ENCODE measurements at regions not wholly inside any gene's neighbourhood (a gene's known extent, or its start where the extent isn't known, plus 50 kb on each side); places are given as distances from the start of the nearest gene placed in this dataset.

GRCh38 chr11:38988908-38989307 is 2390.9 kb upstream of the RAG2 start:
- no peak for ATAC-seq
- BruUV-seq (replicated peaks): no TSS peak
- RAD21 ChIA-PET (ENCODE audit: unreplicated experiment): no interaction called here
- no peak for DNase-seq (ENCODE audit: low read depth, low spot score)
- in situ Hi-C loops (cut with MboI) (no loop called here), intact Hi-C loops (cut with micrococcal nuclease; ENCODE audit: unreplicated experiment) (no loop called here)
- no peaks in the 10 kb centered on the region for H3K27me3 ChIP-seq (replicated peaks in 1 of 2; ENCODE audit: control insufficient read depth in 2 of 2, insufficient read depth in 2 of 2, low read length in 1 of 2)
- WGBS (ENCODE audit: insufficient coverage, insufficient replicate concordance, low lambda C conversion rate, missing lambda C conversion rate): 3% methylated on average over 3 of the region's 4 CpGs
- FAIRE-seq: no peak
- no peaks in the 10 kb centered on the region for H4K20me1 ChIP-seq (ENCODE audit: control insufficient read depth, insufficient read depth)
- no peak overlapping the region for H3K9ac ChIP-seq (ENCODE audit: control insufficient read depth, insufficient read depth, low read length)
- no peaks in the 10 kb centered on the region for H3K4me1 ChIP-seq (ENCODE audit: control insufficient read depth, insufficient read depth, low read length)
- POLR2A ChIA-PET: no interaction called here
- H2AFZ ChIP-seq (ENCODE audit: control insufficient read depth, low read depth, low read length): no peak overlapping the region
- TF ChIP-seq HCFC1 (IDR thresholded peaks at IDR 0.05; ENCODE audit: low read length) (no peak), TCF7 (IDR thresholded peaks at IDR 0.05; ENCODE audit: borderline replicate concordance) (no peak), YBX1 (IDR thresholded peaks at IDR 0.05) (no peak), CREM (IDR thresholded peaks at IDR 0.05; ENCODE audit: low read depth) (no peak), BCL3 (IDR thresholded peaks at IDR 0.05; ENCODE audit: borderline replicate concordance, insufficient read depth, low read depth, low read length, poor library complexity, severe bottlenecking) (no peak), PML (IDR thresholded peaks at IDR 0.05; ENCODE audit: low read length) (no peak), SREBF2 (IDR thresholded peaks at IDR 0.05; ENCODE audit: low read length) (no peak), PKNOX1 (IDR thresholded peaks at IDR 0.05) (no peak), CBX3 (IDR thresholded peaks at IDR 0.05; ENCODE audit: borderline replicate concordance, low read depth) (no peak), RELA (IDR thresholded peaks at IDR 0.05; ENCODE audit: borderline replicate concordance, partially characterized antibody) (no peak), ZBTB4 (CRISPR knock-in tag; IDR thresholded peaks at IDR 0.05) (no peak), CEBPB (IDR thresholded peaks at IDR 0.05; ENCODE audit: borderline replicate concordance in 1 of 2, low read depth in 2 of 2, low read length in 2 of 2) (no peak), IKZF1 (conservative IDR thresholded peaks at IDR 0.05) (no peak), ATF3 (IDR thresholded peaks at IDR 0.05; ENCODE audit: borderline replicate concordance, extremely low read depth, low read depth, low read length) (no peak), RBBP5 (conservative IDR thresholded peaks at IDR 0.05) (no peak), POLR2A (IDR thresholded peaks at IDR 0.05; ENCODE audit: low read depth, low read length) (no peak), TBL1XR1 (IDR thresholded peaks at IDR 0.05; ENCODE audit: low read depth, low read length) (no peak)
- H3K4me3 ChIP-seq: no peak overlapping the region
- H3K27ac ChIP-seq (ENCODE audit: control insufficient read depth, insufficient read depth): no peak overlapping the region
- CTCF ChIA-PET: no interaction called here
- H3K9me3 ChIP-seq (replicated peaks; ENCODE audit: control insufficient read depth, insufficient read depth, low read length): no peaks in the 10 kb centered on the region
- no peaks in the 10 kb centered on the region for H3K36me3 ChIP-seq (ENCODE audit: control insufficient read depth in 2 of 2, insufficient read depth in 2 of 2, low read length in 1 of 2)
- no peak overlapping the region for H3K4me2 ChIP-seq (ENCODE audit: control insufficient read depth, insufficient read depth)
- H3K79me2 ChIP-seq (ENCODE audit: control insufficient read depth, insufficient read depth, low read length): no peaks in the 10 kb centered on the region
- SMC1A ChIA-PET (ENCODE audit: uncharacterized antibody, unreplicated experiment): no interaction called here

Measured in GM12878 (cell line).